ENCODE measurements at regions not wholly inside any gene's neighbourhood (a gene's known extent, or its start where the extent isn't known, plus 50 kb on each side); places are given as distances from the start of the nearest gene placed in this dataset.

DNA sequence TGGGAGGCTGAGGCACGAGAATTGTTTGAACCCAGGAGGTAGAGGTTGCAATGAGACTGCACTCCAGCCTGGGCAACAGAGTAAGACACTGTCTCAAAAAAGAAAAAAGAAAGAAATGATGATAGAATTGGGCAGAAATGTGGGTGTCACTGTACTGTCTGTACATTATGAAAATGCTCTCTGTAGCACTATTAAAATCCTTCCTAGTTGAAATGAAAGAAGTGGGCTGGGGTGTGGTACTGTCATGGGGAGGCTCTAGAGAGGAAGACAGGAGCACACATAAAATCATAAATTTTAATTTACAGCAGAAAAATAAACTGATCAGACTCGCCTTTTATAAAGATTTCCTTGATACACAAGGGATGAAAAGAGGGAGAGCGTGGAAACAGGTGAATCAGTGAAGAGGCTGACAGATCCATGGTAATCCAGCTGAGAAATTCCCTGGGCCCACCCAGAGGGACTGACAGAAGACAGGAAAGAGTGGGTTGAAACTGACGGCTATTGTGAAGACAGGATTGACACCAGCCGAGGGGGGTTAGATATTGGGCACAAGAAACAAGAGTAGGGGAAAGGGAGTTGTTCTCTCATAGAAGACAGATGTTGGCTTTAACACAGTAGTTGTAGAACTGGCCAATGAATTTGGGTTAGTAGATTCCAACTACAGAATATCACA is 96.4 kb upstream of the ATL2 start:
- TF ChIP-seq BRCA1 (IDR thresholded peaks at IDR 0.05; ENCODE audit: low read depth, low read length) (no peak), EZH2 (IDR thresholded peaks at IDR 0.05; ENCODE audit: borderline replicate concordance, control insufficient read depth, low read depth, low read length) (no peak), HCFC1 (IDR thresholded peaks at IDR 0.05; ENCODE audit: low read length) (no peak), ZNF274 (IDR thresholded peaks at IDR 0.05; ENCODE audit: insufficient read depth, insufficient read length) (no peak), SMC3 (IDR thresholded peaks at IDR 0.05; ENCODE audit: borderline replicate concordance, low read length) (no peak), CTCF (IDR thresholded peaks at IDR 0.05 in 2 of 3, conservative IDR thresholded peaks at IDR 0.05 in 1 of 3; ENCODE audit: control insufficient read depth in 2 of 3, extremely low read depth in 1 of 3, insufficient read depth in 1 of 3, low read depth in 3 of 3, low read length in 3 of 3) (no peak), EGR1 (IDR thresholded peaks at IDR 0.05; ENCODE audit: borderline replicate concordance in 1 of 2, low read depth in 2 of 2, low read length in 2 of 2) (no peak), FOXM1 (IDR thresholded peaks at IDR 0.05; ENCODE audit: low read depth, low read length) (no peak), CBX5 (IDR thresholded peaks at IDR 0.05; ENCODE audit: low read depth) (no peak)
- TF ChIP-seq, protein P1, sequence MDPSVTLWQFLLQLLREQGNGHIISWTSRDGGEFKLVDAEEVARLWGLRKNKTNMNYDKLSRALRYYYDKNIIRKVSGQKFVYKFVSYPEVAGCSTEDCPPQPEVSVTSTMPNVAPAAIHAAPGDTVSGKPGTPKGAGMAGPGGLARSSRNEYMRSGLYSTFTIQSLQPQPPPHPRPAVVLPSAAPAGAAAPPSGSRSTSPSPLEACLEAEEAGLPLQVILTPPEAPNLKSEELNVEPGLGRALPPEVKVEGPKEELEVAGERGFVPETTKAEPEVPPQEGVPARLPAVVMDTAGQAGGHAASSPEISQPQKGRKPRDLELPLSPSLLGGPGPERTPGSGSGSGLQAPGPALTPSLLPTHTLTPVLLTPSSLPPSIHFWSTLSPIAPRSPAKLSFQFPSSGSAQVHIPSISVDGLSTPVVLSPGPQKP (IDR thresholded peaks at IDR 0.05; ENCODE audit: low read depth, low read length): no peak
